GM18511 (cell line): ENCODE measurements at regions not wholly inside any gene's neighbourhood (a gene's known extent, or its start where the extent isn't known, plus 50 kb on each side); places are given as distances from the start of the nearest gene placed in this dataset.
A peak's percentile ranks its signal among the peaks of the same experiment; 100 is the strongest.

ENCODE experiments used
- ATAC-seq: cut with Tn5 transposase; IDR thresholded peaks from one replicate; pipeline ENCODE4 v1.9.1; 2021; ENCODE audit warnings: mild to moderate bottlenecking, moderate library complexity; ENCODE audit not compliant: unreplicated experiment

- ATAC-seq = no peak
Measured at GRCh38 chrX:121102101-121102500, 54.7 kb downstream of the GLUD2 start.

GRCh38 chrX:121103381-121103780 is 56.0 kb downstream of the GLUD2 start:
- no peak for ATAC-seq

GRCh38 chrX:121106484-121107235 is 59.2 kb downstream of the GLUD2 start:
- ATAC-seq = no peak

- no peak for ATAC-seq
Measured at GRCh38 chrX:121109986-121110385, 62.6 kb downstream of the GLUD2 start.

- no peak for ATAC-seq
Measured at GRCh38 chrX:121110536-121110935, 63.1 kb downstream of the GLUD2 start.

- ATAC-seq = no peak
Measured at GRCh38 chrX:121114691-121115090, 67.3 kb downstream of the GLUD2 start.

GRCh38 chrX:121120690-121121605 is 73.5 kb downstream of the GLUD2 start:
- ATAC-seq = no peak

GRCh38 chrX:121122332-121122731 is 74.9 kb downstream of the GLUD2 start:
- ATAC-seq = no peak

- ATAC-seq = no peak
Measured at GRCh38 chrX:121128925-121129877, 81.8 kb downstream of the GLUD2 start.

GRCh38 chrX:121132675-121133074 is 85.3 kb downstream of the GLUD2 start:
- no peak for ATAC-seq

GRCh38 chrX:121135488-121136207 is 88.2 kb downstream of the GLUD2 start:
- ATAC-seq = no peak

- ATAC-seq = peak; percentile 45
Measured at GRCh38 chrX:121146059-121146628, 98.7 kb downstream of the GLUD2 start.

GRCh38 chrX:121150217-121150616 is 102.8 kb downstream of the GLUD2 start:
- no peak for ATAC-seq

GRCh38 chrX:121151293-121151692 is 103.9 kb downstream of the GLUD2 start:
- peak; percentile 75 for ATAC-seq

GRCh38 chrX:121154858-121155404 is 107.5 kb downstream of the GLUD2 start:
- ATAC-seq = no peak

GRCh38 chrX:121160987-121161386 is 113.6 kb downstream of the GLUD2 start:
- ATAC-seq = peak; percentile 86

- peak; percentile 63 for ATAC-seq
Measured at GRCh38 chrX:121161501-121161933, 114.1 kb downstream of the GLUD2 start.

- ATAC-seq = no peak
Measured at GRCh38 chrX:121163443-121163842, 116.0 kb downstream of the GLUD2 start.

GRCh38 chrX:121165930-121166359 is 118.5 kb downstream of the GLUD2 start:
- ATAC-seq = no peak
